ELR (cell line): ENCODE measurements at regions not wholly inside any gene's neighbourhood (a gene's known extent, or its start where the extent isn't known, plus 50 kb on each side); places are given as distances from the start of the nearest gene placed in this dataset.

Experiments used
- DNase-seq: peaks from one replicate; pipeline ENCODE4 v3.0.0-alpha.2; 2015; ENCODE audit warnings: low read depth

GRCh38 chr6:90918361-90918760 lies 331.5 kb upstream of the MAP3K7 start:
- no peak for DNase-seq

- DNase-seq = no peak
Observed at GRCh38 chr6:90917376-90917775, 330.5 kb upstream of the MAP3K7 start.

GRCh38 chr6:90916968-90917367 lies 330.1 kb upstream of the MAP3K7 start:
- no peak for DNase-seq

- no peak for DNase-seq
Observed at GRCh38 chr6:90915224-90915915, 328.5 kb upstream of the MAP3K7 start.

GRCh38 chr6:90914312-90914711 lies 327.4 kb upstream of the MAP3K7 start:
- no peak for DNase-seq

- no peak for DNase-seq
Observed at GRCh38 chr6:90913266-90913960, 326.5 kb upstream of the MAP3K7 start.

GRCh38 chr6:90911642-90912041 lies 324.8 kb upstream of the MAP3K7 start:
- no peak for DNase-seq

GRCh38 chr6:90910893-90911292 lies 324.0 kb upstream of the MAP3K7 start:
- no peak for DNase-seq

- no peak for DNase-seq
Observed at GRCh38 chr6:90907931-90908655, 321.2 kb upstream of the MAP3K7 start.

- DNase-seq = no peak
Observed at GRCh38 chr6:90905351-90905750, 318.5 kb upstream of the MAP3K7 start.

GRCh38 chr6:90900034-90900433 lies 313.2 kb upstream of the MAP3K7 start:
- no peak for DNase-seq

GRCh38 chr6:90898763-90899162 lies 311.9 kb upstream of the MAP3K7 start:
- no peak for DNase-seq

GRCh38 chr6:90896075-90896547 lies 309.2 kb upstream of the MAP3K7 start:
- no peak for DNase-seq

- no peak for DNase-seq
Observed at GRCh38 chr6:90895299-90896074, 308.6 kb upstream of the MAP3K7 start.

GRCh38 chr6:90894285-90895130 lies 307.6 kb upstream of the MAP3K7 start:
- no peak for DNase-seq

- no peak for DNase-seq
Observed at GRCh38 chr6:90893400-90893799, 306.5 kb upstream of the MAP3K7 start.

- DNase-seq = no peak
Observed at GRCh38 chr6:90892271-90892670, 305.4 kb upstream of the MAP3K7 start.

- no peak for DNase-seq
Observed at GRCh38 chr6:90891355-90891754, 304.5 kb upstream of the MAP3K7 start.

- no peak for DNase-seq
Observed at GRCh38 chr6:90890683-90891330, 303.9 kb upstream of the MAP3K7 start.

- DNase-seq = no peak
Observed at GRCh38 chr6:90887764-90888163, 300.9 kb upstream of the MAP3K7 start.

- DNase-seq = no peak
Observed at GRCh38 chr6:90885611-90886056, 298.8 kb upstream of the MAP3K7 start.
